Naive B cell (primary cell): ENCODE measurements at regions not wholly inside any gene's neighbourhood (a gene's known extent, or its start where the extent isn't known, plus 50 kb on each side); places are given as distances from the start of the nearest gene placed in this dataset.

Source experiments
- ATAC-seq, 2 donors: fragments of 150-1000 bp; cut with Tn5 transposase; 2 replicates each; pipeline ENCODE4 v1.10.0; 2021; ENCODE audit warnings: low read depth in 2 of 2, mild to moderate bottlenecking in 2 of 2, moderate library complexity in 2 of 2
- DNase-seq: peaks from one replicate; pipeline ENCODE4 v3.0.0; 2022
- H3K27ac Mint-ChIP-seq, 6 donors: one replicate each; pipeline ENCODE4 v1.8.0; 2020 to 2022; ENCODE audit warnings: mild to moderate bottlenecking in 6 of 6, mixed read lengths in 6 of 6, moderate library complexity in 5 of 6, inconsistent platforms in 2 of 6
- H3K27me3 Mint-ChIP-seq, 3 donors: one replicate each; pipeline ENCODE4 v1.8.0; 2021 to 2022; ENCODE audit warnings: mixed read lengths in 3 of 3, mild to moderate bottlenecking in 1 of 3
- H3K36me3 Mint-ChIP-seq, 2 donors: one replicate each; pipeline ENCODE4 v1.8.0; 2020 to 2022; ENCODE audit warnings: mixed read lengths in 2 of 2, inconsistent platforms in 1 of 2, mild to moderate bottlenecking in 1 of 2
- H3K4me1 Mint-ChIP-seq, 3 donors: one replicate each; pipeline ENCODE4 v1.8.0; 2020 to 2022; ENCODE audit warnings: mixed read lengths in 3 of 3, inconsistent platforms in 1 of 3, mild to moderate bottlenecking in 1 of 3, moderate library complexity in 1 of 3
- H3K4me3 Mint-ChIP-seq, 8 donors: one replicate each; pipeline ENCODE4 v1.8.0; 2020 to 2022; ENCODE audit warnings: mild to moderate bottlenecking in 8 of 8, mixed read lengths in 8 of 8, moderate library complexity in 8 of 8, inconsistent platforms in 2 of 8
- H3K9me3 Mint-ChIP-seq, 7 donors: one replicate each; pipeline ENCODE4 v1.8.0; 2020 to 2022; ENCODE audit warnings: mixed read lengths in 7 of 7, mild to moderate bottlenecking in 5 of 7, inconsistent platforms in 2 of 7, moderate library complexity in 1 of 7

DNA sequence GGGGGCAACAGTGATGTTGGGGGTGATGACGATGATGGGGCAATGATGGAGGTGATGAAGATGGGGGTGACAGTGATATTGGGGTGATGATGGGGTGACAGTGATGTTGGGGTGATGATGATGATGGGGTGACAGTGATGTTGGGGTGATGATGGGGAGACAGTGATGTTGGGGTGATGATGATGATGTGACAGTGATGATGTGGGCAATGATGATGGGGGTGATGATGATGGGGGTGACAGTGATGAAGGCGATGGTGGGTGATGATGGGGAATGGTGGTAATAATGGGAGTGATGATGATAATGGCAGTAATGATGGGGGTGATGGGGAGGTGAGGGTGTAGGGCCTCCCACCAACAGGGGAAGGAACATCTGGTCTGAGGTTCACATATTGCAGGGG, 150.6 kb downstream of the ERMARD start:
- ATAC-seq: no peak
- Mint-ChIP-seq H3K9me3 (peaks cover 0 to 18% (median 0%) of the 10 kb centered on the region in 7 donors), H3K36me3 (peaks cover 0 to 7% of the 10 kb centered on the region in 2 donors), H3K27me3 (peaks cover 5 to 17% (median 14%) of the 10 kb centered on the region in 3 donors), H3K4me3 (no peak overlapping the region), H3K27ac (peak overlapping the region in 2 of 6 donors; percentile 13 to 40), H3K4me1 (peaks cover 10 to 15% (median 12%) of the 10 kb centered on the region in 3 donors)
- DNase-seq: no peak

DNA sequence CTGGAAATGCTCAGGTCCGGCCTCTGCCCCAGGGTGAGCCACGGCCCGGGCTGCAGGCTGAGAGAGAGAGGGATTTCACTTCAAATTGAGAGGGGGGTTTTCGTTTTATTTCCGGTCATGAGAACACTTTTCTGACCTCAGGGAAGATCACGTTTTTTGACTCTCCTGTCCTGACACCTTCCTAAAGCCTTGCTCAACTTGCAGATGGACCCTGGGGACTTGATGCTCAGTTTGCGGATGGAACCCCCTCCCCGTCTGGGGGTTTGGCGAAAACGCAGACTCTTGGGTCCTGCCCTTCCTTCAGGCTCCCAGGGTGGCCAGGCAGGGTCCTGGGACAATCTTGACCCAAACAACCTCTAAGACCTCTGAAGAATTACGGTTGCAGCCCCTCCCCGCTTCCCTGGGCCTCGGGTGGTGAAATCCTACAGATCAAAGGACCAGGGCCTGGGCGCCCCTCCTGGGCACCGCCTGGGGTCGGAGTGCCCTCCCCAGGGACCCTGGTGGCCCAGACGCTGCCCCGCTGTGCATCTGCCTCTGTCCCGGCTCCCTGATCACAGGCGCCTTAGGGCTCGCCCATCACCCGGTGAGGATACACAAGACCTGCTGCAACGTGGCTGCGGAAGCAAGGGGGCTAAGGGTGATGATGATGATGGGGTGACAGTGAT, 148.2 kb downstream of the ERMARD start:
- H3K27me3 Mint-ChIP-seq: peaks cover 10 to 17% (median 14%) of the 10 kb centered on the region in 3 donors
- ATAC-seq: no peak
- H3K4me3 Mint-ChIP-seq: no peak overlapping the region
- H3K36me3 Mint-ChIP-seq: peaks cover 0 to 7% of the 10 kb centered on the region in 2 donors
- H3K9me3 Mint-ChIP-seq: peaks cover 0 to 16% (median 2%) of the 10 kb centered on the region in 7 donors
- no peak for DNase-seq
- H3K4me1 Mint-ChIP-seq: peaks cover 5 to 13% (median 6%) of the 10 kb centered on the region in 3 donors
- no peak overlapping the region for H3K27ac Mint-ChIP-seq

DNA sequence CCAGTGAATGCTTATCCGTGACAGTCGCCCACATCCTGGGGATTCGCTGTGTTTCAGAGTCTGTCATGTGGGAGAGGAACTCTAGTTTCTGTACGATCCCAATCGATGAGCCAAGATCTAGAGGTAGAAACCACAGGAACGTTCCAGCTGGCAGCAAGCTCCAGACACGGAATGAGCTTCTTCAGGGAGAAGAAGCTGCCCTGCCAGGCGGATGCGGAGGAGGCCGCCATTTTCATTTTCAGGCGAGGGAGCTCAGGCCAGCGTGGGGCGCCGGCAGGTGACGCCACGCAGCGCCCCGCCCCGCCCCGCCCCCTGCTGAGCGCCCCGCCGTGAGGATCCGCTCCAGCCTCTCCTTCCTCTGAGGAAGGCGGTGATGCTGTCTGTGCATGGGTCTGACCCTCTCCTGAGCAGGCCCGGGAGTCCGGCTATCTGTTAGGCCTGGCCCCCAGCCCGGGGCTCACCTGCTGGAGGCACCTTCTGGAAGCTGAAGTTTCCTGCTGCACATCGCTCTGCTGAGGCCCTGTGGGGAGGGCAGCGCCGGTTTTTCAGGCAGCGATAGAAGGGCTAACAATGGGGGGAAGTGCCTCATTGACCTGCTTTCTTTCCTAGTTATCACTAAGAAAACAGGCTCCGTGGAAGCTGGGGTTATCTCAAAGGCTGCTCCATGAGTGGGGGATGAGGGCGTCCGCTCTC, 147.5 kb downstream of the ERMARD start:
- peaks cover 10 to 17% (median 14%) of the 10 kb centered on the region in 3 donors for H3K27me3 Mint-ChIP-seq
- DNase-seq (no peak), ATAC-seq (no peak)
- H3K27ac Mint-ChIP-seq: no peak overlapping the region
- no peak overlapping the region for H3K4me3 Mint-ChIP-seq
- H3K9me3 Mint-ChIP-seq: peaks cover 0 to 16% (median 2%) of the 10 kb centered on the region in 7 donors
- peaks cover 0 to 7% of the 10 kb centered on the region in 2 donors for H3K36me3 Mint-ChIP-seq
- H3K4me1 Mint-ChIP-seq: peaks cover 5 to 14% (median 6%) of the 10 kb centered on the region in 3 donors

DNA sequence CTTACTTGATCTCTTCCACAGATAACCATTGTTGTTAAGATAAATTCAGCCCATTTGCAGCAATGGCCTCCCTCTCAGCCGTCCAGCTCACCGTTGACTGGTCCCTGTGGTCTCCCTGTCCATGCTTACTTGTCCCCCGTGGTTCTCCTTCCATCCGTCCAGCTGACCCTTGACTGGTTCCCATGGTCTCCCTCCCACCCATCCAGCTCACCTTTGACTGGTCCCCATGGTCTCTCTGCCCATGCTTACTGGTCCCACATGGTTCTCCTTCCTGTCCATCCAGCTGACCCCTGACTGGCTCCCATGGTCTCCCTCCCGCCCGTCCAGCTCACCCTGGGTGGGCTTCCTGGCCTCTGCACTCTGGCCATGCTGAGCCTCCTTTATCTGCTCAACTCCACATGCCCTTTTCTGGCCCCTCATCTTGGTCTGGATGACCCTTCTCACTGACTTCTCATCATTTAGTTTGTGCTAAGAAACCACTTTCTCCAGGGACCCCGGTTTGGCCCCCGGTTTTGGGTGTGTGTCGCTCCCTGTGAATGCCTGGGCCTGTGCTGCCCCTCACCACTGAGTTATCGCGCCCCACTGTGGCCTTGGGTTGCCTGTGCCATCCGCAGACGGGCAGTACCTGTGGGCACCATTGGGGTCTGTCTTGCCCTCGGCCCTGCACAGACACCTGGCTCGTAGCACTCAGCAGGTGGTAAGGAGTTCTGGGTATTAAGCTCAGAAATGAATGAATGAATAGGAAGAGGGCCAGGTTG, 146.4 kb downstream of the ERMARD start:
- H3K4me3 Mint-ChIP-seq: no peak overlapping the region
- H3K9me3 Mint-ChIP-seq: peaks cover 0 to 16% (median 4%) of the 10 kb centered on the region in 7 donors
- H3K4me1 Mint-ChIP-seq: peaks cover 5 to 14% (median 6%) of the 10 kb centered on the region in 3 donors
- DNase-seq: no peak
- peak overlapping the region in 2 of 6 donors; percentile 28 to 62 for H3K27ac Mint-ChIP-seq
- H3K27me3 Mint-ChIP-seq: peaks cover 10 to 17% (median 14%) of the 10 kb centered on the region in 3 donors
- H3K36me3 Mint-ChIP-seq: peaks cover 0 to 7% of the 10 kb centered on the region in 2 donors
- no peak for ATAC-seq

DNA sequence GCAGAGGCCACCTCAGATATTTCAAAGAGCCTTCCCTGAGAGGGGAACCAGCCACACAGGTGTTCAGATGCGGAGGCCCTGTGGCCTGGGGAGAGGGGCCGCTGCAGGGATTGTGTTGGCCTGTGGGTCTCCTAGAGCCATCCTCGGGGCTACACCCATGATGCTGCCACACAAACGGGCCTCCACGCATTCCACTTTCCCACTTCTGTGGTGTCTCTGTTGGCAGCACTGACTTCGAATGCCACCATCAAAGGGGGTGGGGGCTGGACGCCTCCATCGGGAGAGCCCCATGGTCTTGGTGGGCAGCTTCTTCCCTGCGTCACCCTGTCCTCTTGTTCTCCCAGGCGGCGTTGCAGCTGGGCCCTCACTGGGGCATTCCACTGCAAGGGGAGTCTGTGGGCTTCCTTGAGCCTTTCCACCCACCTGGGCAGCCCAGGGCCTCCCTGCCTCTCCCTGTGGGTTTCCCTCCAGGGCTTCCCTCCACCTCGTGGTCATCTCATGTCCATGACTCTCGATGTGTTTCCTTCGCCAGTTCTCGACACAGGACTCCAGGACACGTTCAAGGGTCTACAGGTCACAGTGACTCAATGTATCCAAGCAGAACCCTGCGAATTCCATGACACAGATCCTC, 145.5 kb downstream of the ERMARD start:
- Mint-ChIP-seq H3K36me3 (peaks cover 0 to 7% of the 10 kb centered on the region in 2 donors), H3K27ac (no peak overlapping the region), H3K27me3 (peaks cover 9 to 17% (median 10%) of the 10 kb centered on the region in 3 donors), H3K9me3 (peaks cover 0 to 13% (median 4%) of the 10 kb centered on the region in 7 donors), H3K4me3 (no peak overlapping the region), H3K4me1 (peaks cover 5 to 14% (median 6%) of the 10 kb centered on the region in 3 donors)
- no peak for ATAC-seq
- no peak for DNase-seq

DNA sequence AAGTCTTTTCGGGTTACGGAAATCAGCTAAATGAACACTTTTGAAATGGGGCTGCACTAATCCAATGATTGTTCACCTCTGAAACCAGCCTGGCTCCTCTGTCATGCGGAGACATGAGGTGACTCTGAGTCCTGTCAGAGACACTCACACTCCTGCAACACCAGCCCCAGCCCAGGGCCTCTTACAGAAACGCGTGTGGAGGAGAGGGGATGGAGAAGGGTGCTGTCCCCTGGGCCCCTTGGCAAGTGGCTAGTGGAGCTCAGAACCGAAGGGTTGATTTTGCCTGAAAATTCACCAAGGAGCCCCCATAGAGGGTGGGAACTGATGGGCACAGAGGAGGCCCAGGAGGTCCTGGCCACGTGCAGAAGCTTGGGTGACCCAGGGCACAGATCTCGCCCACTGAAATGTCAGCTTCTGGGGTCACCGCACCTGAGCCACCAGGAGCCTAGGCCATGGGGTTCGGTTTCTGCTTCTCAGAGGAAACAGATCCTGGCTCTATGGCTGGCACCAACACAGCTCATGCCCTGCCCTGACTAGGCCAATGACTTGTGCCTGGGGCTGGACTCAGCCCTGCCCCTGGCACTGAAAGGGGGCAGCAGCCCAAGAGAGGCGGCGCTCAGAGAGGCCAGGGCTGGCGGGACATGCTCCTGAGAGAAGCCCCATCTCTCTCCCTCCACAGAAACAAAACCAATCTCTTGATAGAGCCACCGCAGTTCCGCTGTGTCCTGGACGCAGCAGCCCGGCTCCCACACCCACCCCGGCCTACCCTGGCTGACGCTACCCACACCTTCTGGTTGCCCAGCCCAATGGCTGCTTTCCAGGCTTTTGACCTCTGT, 144.7 kb downstream of the ERMARD start:
- peaks cover 5 to 14% (median 6%) of the 10 kb centered on the region in 3 donors for H3K4me1 Mint-ChIP-seq
- DNase-seq (no peak), ATAC-seq (no peak)
- H3K27me3 Mint-ChIP-seq: peaks cover 5 to 17% (median 10%) of the 10 kb centered on the region in 3 donors
- H3K9me3 Mint-ChIP-seq: peaks cover 0 to 8% (median 4%) of the 10 kb centered on the region in 7 donors
- peak overlapping the region in 1 of 6 donors; percentile 47 for H3K27ac Mint-ChIP-seq
- no peak overlapping the region for H3K4me3 Mint-ChIP-seq
- peaks cover 0 to 3% of the 10 kb centered on the region in 2 donors for H3K36me3 Mint-ChIP-seq

GRCh38 chr6:169895000-169895759, 143.8 kb downstream of the ERMARD start:
- peak overlapping the region in 5 of 6 donors; percentile 63 to 96 (median 87) for H3K27ac Mint-ChIP-seq
- peaks cover 0 to 5% (median 4%) of the 10 kb centered on the region in 7 donors for H3K9me3 Mint-ChIP-seq
- H3K27me3 Mint-ChIP-seq: peaks cover 5 to 17% (median 10%) of the 10 kb centered on the region in 3 donors
- DNase-seq: peak; percentile 57
- no peaks in the 10 kb centered on the region for H3K36me3 Mint-ChIP-seq
- H3K4me3 Mint-ChIP-seq: peak overlapping the region in 4 of 8 donors; percentile 2 to 81 (median 61)
- peak; percentile 73 to 84 for ATAC-seq
- peaks cover 5 to 14% (median 6%) of the 10 kb centered on the region in 3 donors for H3K4me1 Mint-ChIP-seq

- no peak for DNase-seq
- Mint-ChIP-seq H3K36me3 (no peaks in the 10 kb centered on the region), H3K27me3 (peaks cover under 1 to 14% (median 10%) of the 10 kb centered on the region in 3 donors), H3K27ac (peak overlapping the region in 2 of 6 donors; percentile 87 to 96), H3K4me3 (peak overlapping the region in 1 of 8 donors; percentile 81), H3K4me1 (peaks cover 5 to 14% (median 6%) of the 10 kb centered on the region in 3 donors), H3K9me3 (peaks cover 0 to 6% (median 4%) of the 10 kb centered on the region in 7 donors)
- ATAC-seq: no peak
Measured at GRCh38 chr6:169894377-169894960, 143.0 kb downstream of the ERMARD start.

DNA sequence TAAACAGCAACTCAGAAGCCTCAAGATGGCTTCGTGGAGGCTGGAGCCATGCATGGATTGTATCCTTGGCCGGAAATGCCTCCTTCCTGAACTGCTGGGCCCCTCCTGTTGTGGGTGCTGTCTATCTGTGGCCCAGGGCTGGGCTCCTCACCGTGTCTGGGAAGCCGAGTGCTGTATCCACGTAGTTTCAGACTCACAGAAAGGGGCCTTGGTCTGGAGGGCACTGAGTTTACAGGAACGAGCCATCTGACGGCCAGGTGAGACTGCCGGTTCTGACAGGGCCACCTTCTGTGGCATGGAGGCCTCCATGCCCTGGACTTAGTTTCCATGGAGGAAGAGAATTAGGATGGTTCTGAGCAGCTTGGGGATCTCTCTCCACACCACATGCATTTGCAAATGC, 142.2 kb downstream of the ERMARD start:
- H3K27ac Mint-ChIP-seq: peak overlapping the region in 1 of 6 donors; percentile 70
- DNase-seq (no peak), ATAC-seq (no peak)
- no peaks in the 10 kb centered on the region for H3K36me3 Mint-ChIP-seq
- H3K4me3 Mint-ChIP-seq: no peak overlapping the region
- peaks cover 0 to 4% (median 4%) of the 10 kb centered on the region in 7 donors for H3K9me3 Mint-ChIP-seq
- peaks cover 0 to 19% (median 9%) of the 10 kb centered on the region in 3 donors for H3K27me3 Mint-ChIP-seq
- H3K4me1 Mint-ChIP-seq: peaks cover 5 to 14% (median 6%) of the 10 kb centered on the region in 3 donors

DNA sequence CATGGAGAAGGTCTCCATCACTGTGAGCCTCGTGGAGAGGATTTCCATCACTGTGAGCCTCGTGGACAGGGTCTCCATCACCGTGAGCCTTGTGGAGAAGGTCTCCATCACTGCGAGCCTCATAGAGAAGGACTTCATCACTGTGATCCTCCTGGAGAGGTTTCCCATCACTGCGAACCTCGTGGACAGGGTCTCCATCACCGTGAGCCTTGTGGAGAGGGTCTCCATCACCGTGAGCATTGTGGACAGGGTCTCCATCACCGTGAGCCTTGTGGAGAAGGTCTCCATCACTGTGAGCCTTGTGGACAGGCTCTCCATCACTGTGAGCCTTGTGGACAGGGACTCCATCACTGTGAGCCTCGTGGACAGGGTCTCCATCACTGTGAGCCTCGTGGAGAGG, 140.4 kb downstream of the ERMARD start:
- Mint-ChIP-seq H3K4me1 (peaks cover 5 to 14% (median 6%) of the 10 kb centered on the region in 3 donors), H3K27me3 (peaks cover 0 to 25% (median 13%) of the 10 kb centered on the region in 3 donors), H3K4me3 (no peak overlapping the region), H3K27ac (no peak overlapping the region), H3K36me3 (no peaks in the 10 kb centered on the region), H3K9me3 (peaks cover 0 to 4% (median 4%) of the 10 kb centered on the region in 7 donors)
- DNase-seq: no peak
- ATAC-seq: no peak

DNA sequence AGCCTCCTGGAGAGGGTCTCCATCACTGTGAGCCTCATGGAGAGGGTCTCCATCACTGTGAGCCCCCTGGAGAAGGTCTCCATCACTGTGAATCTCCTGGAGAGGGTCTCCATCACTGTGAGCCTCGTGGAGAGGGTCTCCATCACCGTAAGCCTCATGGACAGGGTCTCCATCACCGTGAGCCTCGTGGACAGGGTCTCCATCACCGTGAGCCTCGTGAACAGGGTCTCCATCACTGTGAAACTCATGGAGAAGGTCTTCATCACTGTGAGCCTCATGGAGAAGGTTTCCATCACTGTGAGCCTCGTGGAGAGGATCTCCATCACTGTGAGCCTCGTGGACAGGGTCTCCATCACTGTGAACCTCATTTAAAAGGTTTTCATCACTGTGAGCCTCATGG, 140.0 kb downstream of the ERMARD start:
- ATAC-seq: no peak
- H3K27me3 Mint-ChIP-seq: peaks cover 0 to 27% (median 13%) of the 10 kb centered on the region in 3 donors
- peaks cover 0 to 4% (median 4%) of the 10 kb centered on the region in 7 donors for H3K9me3 Mint-ChIP-seq
- H3K4me3 Mint-ChIP-seq: no peak overlapping the region
- no peaks in the 10 kb centered on the region for H3K36me3 Mint-ChIP-seq
- no peak for DNase-seq
- H3K4me1 Mint-ChIP-seq: peaks cover 5 to 14% (median 6%) of the 10 kb centered on the region in 3 donors
- H3K27ac Mint-ChIP-seq: peak overlapping the region in 1 of 6 donors; percentile 39
